Hepatocyte (in vitro differentiated cells): ENCODE measurements at regions not wholly inside any gene's neighbourhood (a gene's known extent, or its start where the extent isn't known, plus 50 kb on each side); places are given as distances from the start of the nearest gene placed in this dataset.

ENCODE experiments used
- EZH2 ChIP-seq: fragments of 200-600 bp; sonication (generic); IDR thresholded peaks from 2 replicates; pipeline ENCODE4 v1.6.1; 2016; ENCODE audit warnings: antibody characterized with exemption, mild to moderate bottlenecking, borderline replicate concordance
- TF ChIP-seq, protein P1 (sequence below): fragments of 200-600 bp; sonication (generic); IDR thresholded peaks from 2 replicates; pipeline ENCODE4 v1.5.1; 2016; ENCODE audit warnings: antibody characterized with exemption, mild to moderate bottlenecking; ENCODE audit not compliant: poor library complexity

DNA sequence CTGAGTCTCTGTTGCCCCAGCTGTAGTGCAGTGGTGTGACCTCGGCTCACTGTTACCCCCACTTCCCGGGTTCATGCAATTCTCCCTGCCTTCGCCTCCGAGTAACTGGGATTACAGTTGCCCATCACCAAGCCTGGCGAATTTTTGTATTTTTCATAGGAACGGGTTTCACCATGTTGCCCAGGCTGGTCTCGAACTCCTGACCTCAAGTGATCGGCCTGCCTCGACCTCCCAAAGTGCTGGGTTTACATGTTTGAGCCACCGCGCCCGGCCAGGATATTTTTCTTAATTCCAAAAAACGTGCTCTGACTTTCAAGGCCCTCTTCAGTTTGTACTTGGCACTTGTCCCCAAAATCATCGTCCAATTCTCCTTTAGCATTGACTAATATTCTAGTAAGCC, 129.2 kb upstream of the EPHA5 start:
- TF ChIP-seq, protein P1, sequence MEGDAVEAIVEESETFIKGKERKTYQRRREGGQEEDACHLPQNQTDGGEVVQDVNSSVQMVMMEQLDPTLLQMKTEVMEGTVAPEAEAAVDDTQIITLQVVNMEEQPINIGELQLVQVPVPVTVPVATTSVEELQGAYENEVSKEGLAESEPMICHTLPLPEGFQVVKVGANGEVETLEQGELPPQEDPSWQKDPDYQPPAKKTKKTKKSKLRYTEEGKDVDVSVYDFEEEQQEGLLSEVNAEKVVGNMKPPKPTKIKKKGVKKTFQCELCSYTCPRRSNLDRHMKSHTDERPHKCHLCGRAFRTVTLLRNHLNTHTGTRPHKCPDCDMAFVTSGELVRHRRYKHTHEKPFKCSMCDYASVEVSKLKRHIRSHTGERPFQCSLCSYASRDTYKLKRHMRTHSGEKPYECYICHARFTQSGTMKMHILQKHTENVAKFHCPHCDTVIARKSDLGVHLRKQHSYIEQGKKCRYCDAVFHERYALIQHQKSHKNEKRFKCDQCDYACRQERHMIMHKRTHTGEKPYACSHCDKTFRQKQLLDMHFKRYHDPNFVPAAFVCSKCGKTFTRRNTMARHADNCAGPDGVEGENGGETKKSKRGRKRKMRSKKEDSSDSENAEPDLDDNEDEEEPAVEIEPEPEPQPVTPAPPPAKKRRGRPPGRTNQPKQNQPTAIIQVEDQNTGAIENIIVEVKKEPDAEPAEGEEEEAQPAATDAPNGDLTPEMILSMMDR: no peak
- TF ChIP-seq EZH2: no peak
